ENCODE measurements at regions not wholly inside any gene's neighbourhood (a gene's known extent, or its start where the extent isn't known, plus 50 kb on each side); places are given as distances from the start of the nearest gene placed in this dataset.
"Not testable (repeated sequence)": the region's sequence is repeated elsewhere in the genome, so short reads cannot be mapped to it uniquely, and the experiment has no call there.

GRCh38 chr10:109633846-109634245 is 289.5 kb downstream of the XPNPEP1 start:
- no peak for FAIRE-seq

- FAIRE-seq: not testable (repeated sequence)
Measured at GRCh38 chr10:109633017-109633416, 290.3 kb downstream of the XPNPEP1 start.

DNA sequence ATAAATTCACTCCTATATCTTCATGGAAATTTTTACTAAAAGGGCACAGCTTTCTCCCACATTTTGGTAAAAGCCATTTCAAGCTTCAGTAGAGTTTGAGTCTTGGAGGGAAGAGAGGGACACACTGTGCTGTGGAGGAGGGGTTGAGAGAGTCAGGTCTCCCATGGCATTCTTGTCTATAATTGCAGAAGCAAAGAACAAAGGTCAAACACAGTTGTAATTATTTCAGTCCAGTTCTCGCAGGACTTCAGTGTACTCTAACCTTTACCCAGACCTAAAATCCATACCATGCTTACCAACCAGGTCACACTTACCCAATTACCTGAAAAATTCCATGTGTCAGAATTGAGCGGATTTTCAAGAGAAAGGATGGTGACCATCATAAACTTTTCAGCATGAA is 298.4 kb downstream of the XPNPEP1 start:
- no peak for FAIRE-seq

DNA sequence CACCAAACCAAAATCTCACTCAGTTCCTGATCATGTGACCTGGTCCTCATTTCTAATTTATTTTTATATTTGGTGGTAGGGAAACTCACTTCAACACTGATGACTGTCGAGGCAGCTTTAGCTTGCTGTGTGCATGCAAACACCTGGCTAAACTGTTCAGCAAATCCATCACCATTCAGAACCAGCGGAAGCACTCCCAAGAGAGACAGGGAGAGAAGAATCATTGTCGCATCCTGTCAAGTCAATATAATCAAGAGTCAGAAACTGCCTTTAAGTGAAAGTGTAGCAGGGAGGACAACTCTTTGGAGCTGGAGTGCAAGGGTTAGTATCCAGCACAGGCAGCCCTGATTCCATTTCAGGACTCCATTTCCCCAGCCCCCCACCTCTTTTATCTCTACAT is 300.7 kb downstream of the XPNPEP1 start:
- FAIRE-seq: no peak

GRCh38 chr10:109620396-109620795 is 302.9 kb downstream of the XPNPEP1 start:
- FAIRE-seq: no peak

DNA sequence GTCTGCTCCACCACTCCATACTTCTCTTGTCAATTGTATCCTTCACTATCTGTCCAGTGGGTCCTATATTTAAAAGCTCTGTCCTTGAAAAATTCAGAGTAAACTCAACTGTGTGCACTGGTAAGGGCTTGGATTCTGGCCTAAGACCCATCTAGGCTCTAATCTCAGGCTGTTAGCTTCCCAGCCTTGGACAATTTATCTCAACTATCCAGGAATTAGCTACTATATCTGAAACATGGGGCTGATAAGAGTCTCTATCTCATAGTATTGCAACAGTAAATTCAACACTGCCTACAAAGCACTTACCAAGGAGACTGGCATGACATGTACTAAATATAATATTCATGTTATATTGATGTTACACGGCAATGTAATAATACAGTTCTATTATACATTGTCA is 303.4 kb downstream of the XPNPEP1 start:
- FAIRE-seq: no peak

DNA sequence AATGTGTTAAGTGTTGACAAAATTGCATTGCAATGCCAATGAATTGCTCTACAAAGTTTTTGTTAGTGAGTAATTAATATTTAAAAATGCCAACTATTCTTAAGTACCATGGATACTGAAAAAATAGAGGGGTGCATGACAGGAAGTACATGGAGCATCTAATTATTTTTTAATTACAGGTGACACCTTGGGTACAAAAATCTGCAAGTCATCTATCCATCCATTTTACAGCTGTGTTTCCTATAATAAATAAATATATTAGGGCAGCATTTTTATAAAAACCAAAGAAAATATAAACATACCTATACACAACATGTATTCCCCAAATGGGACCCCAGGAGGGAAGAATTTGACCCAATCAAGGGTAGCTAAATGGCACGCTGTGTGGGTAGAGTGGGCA is 304.6 kb downstream of the XPNPEP1 start:
- FAIRE-seq: no peak

GRCh38 chr10:109618301-109618700 is 305.0 kb downstream of the XPNPEP1 start:
- no peak for FAIRE-seq

- no peak for FAIRE-seq
Measured at GRCh38 chr10:109616359-109616980, 306.8 kb downstream of the XPNPEP1 start.

DNA sequence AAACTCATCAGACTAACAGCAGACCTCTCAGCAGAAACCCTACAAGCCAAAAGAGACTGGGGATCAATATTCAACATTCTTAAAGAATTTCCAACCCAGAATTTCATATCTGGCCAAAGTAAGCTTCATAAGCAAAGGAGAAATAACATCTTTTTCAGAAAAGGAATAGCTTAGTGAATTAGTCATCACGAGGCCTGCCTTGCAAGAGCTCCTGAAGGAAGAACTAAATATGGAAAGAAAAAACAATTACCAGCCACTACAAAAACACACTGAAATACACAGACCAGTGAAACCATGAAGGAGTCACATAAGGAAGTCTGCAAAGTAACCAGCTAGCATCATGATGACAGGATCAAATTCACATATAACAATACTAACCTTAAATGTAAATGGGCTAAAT is 328.0 kb downstream of the XPNPEP1 start:
- not testable (repeated sequence) for FAIRE-seq

GRCh38 chr10:109593682-109594081 is 329.6 kb downstream of the XPNPEP1 start:
- no peak for FAIRE-seq

DNA sequence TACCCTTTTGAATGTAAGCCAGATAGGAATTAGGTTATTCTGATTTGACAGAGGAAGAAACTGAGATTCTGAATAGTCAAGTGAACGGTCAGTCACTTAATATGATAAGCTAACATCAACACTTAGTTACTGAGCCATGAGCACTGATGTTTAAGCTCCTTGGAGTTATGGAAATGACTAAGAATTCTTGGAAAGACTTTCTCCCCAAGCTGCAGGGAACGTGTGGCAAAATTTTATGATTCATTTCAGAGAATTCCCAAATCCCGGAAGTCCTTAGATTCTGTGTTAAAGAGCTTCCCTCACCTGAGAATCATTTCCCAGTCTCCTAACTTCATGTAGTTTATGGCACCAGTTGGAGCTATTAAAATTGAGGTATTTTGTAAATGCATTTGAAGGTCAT is 330.9 kb downstream of the XPNPEP1 start:
- no peak for FAIRE-seq

GRCh38 chr10:109591601-109592000 is 331.7 kb downstream of the XPNPEP1 start:
- FAIRE-seq: no peak

GRCh38 chr10:109588259-109588658 is 335.1 kb downstream of the XPNPEP1 start:
- FAIRE-seq: no peak

- FAIRE-seq: no peak
Measured at GRCh38 chr10:109587366-109587765, 335.9 kb downstream of the XPNPEP1 start.

DNA sequence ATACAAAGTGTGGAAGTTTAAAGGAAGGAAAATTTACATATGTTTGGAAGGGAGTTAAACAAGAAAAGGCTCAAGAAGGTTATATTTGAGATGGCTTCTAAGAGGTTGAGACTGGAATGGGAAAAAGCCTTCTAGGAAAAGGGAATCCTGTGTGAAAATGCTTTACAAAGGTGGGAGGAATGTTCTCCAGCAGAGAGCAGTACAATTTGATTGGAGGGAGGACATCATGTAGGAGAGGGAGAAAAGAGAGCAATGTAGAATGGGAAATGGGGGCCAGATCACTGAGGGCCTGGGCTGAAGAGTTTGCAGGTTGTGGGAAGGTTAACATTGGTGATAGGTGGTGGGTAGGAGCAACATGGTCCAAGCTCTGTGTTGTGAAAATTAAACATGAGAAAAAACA is 366.9 kb downstream of the XPNPEP1 start:
- FAIRE-seq: no peak

- FAIRE-seq: not testable (repeated sequence)
Measured at GRCh38 chr10:109542050-109542603, 381.2 kb downstream of the XPNPEP1 start.

GRCh38 chr10:109534193-109534592 is 389.1 kb downstream of the XPNPEP1 start:
- no peak for FAIRE-seq

GRCh38 chr10:109529258-109529657 is 394.1 kb downstream of the XPNPEP1 start:
- FAIRE-seq: no peak

- no peak for FAIRE-seq
Measured at GRCh38 chr10:109517748-109518147, 405.6 kb downstream of the XPNPEP1 start.

GRCh38 chr10:109504401-109504800 is 418.9 kb downstream of the XPNPEP1 start:
- FAIRE-seq: no peak

DNA sequence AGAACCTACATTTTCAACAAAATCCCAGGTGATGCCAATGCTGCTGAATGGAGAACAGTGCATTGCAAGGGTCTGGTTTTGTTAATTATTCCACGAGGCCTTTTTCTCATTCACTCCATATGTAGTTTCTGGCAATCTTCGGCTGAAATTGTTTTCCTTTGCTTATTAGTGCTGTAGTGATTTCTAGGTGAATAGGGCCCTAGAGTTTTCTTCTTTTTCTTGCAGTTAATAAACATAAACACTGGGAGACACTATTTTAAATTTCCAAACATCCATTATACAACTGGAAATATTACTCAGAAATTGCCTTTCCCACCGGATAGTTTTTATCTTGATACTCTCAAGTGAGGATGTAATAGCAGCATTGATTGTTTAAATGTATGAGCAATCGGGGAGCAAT is 435.6 kb downstream of the XPNPEP1 start:
- no peak for FAIRE-seq

DNA sequence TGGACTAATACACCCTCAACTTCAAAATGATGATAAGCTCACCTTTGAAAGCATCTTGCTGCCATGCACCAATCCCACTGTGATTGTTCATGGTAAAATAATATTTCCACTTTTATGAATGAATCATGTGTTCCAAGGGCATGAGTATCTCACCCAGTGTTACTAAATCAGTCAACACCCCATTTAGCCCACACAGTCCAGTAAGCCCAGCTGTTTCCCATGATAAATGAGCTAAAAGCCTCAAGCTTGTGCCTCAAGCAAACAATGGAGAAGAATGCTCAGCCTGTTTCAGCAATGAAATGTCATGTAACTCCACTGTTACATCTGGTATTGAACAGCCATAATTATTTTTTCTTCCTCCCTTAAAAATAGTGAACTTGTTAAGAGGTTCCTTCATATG is 442.5 kb downstream of the XPNPEP1 start:
- no peak for FAIRE-seq

GRCh38 chr10:109475711-109476421 is 447.4 kb downstream of the XPNPEP1 start:
- FAIRE-seq: no peak

- FAIRE-seq: no peak
Measured at GRCh38 chr10:109474812-109475211, 448.5 kb downstream of the XPNPEP1 start.
